HG03558 (cell line): ENCODE measurements at regions not wholly inside any gene's neighbourhood (a gene's known extent, or its start where the extent isn't known, plus 50 kb on each side); places are given as distances from the start of the nearest gene placed in this dataset.
A peak's percentile ranks its signal among the peaks of the same experiment; 100 is the strongest.

Source experiments
- ATAC-seq: cut with Tn5 transposase; IDR thresholded peaks from one replicate; pipeline ENCODE4 v1.9.1; 2021; ENCODE audit warnings: moderate number of reproducible peaks; ENCODE audit not compliant: unreplicated experiment; ENCODE audit errors: extremely low read depth

DNA sequence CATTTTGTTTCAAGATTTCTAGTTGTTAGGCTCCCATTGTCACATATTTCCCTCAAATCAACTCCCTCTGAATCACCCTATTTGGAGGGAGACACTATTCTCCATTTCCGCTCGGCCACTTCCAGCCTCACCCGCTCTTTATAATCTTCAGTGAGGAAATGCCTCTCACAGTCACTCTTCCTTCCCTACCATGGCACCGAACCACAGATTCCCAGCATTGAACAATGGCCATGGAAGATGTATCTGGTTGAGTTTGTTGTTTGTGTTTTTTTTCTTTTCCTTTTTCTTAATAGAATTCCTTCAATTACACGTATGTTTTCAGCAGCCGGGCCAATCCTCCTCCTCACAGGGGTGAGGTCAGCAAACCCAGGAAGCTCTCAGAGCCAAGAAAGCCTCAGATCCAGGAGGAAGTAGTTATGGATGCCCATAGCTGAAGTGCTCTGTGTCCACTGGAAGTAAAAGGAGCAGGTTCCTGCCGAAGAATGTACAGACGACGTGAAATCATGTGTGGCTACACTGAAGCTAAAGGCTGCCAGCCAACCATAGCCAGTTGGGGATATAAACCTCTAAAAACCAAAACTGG, 472.1 kb downstream of the FOXO1 start:
- no peak for ATAC-seq

DNA sequence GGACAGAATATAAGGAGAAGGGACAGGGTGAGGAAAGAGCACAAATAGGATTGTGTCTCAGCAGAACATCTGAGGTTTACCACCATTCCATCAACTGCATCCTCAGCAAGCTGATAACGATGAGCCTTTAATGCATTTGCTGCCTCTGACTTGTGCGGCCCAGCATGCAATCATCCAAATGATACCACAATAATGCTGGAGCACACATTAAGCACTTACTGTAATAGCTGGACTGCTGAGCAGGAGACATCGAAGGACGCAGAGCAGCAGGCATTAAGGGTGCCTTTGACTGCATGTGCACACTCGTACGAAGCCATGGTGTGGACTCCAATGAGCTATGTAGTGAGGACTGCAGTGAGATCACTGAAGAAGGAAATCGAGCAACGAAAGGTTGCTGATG, 469.4 kb downstream of the FOXO1 start:
- no peak for ATAC-seq

DNA sequence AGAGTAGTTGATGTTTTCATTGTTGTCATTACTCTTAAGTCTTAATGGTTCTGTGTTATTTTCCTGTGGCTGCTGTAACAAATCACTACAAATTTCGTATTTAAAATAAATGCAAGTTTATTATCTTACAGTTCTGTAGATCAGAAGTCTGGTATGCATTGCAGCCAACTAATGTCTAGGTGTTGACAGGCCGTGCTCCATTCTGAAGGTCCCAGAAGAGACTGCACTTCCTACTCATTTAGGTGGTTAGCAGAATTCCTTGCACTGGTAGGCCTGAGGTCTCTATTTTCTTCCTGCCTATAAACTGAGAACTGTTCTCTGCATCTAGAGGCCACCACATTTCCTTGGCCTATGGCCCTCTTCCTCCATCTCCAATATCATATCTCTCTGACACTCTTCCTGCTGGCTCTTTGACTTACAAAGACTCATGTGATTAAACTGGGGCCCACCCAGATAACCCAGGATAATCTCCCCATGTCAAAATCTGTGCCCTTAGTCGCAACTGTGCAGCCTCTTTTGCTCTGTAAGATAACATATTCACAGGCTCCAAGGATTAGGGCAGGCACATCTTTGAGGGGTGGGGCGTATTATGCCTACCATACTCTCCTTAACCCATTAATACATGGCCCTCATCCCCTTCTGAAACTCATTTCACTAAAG, 468.4 kb downstream of the FOXO1 start:
- ATAC-seq = no peak

DNA sequence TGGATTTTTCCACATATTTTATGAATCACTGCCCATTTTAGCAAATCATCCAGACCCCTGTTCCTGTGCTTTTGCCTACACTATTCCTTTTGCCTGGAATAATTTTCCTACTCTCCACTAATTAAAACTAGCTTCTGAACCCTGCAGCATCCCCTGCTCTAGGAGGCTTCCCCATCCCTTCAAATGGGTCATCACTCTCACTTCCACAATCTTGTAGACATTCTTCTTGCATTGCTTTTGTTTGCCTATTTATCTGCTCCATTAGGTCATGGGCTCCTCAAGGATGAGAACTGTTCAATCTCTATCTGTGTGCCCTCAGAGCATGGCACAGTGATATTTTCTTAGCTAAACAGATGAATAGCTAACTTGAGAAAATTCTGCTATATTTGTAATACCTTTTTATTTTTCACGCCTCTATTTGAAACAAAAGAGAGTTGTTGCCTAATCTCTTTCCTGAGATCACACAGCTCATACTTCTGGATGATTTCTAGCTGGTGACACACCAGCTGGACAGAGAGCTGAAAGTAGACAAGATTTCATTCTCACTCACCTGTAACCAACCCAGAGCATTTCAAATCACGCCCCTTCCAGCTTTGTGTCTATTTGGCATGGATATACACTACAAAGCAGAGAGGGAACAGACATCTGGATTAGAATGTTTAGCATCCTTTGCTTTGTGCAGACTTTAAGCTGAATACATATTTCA, 466.0 kb downstream of the FOXO1 start:
- no peak for ATAC-seq

DNA sequence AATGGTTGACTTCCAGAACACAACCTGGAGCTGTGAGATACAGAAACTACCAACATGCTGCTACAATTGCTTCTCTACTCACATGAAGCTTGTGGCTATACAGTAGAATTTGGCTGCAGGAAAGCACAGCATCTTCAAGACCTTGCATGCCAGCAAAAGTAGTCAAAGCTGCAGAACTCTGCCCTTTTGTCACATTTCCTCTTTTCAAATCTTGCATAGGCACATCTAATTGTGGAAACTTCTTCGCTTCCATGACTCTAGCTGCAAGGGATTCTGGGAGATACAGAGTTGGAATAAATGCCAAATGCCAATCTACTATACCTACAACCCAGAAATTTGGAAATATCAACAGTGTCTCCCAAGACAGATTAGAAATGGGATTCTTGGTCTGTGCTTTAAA, 462.2 kb downstream of the FOXO1 start:
- no peak for ATAC-seq

DNA sequence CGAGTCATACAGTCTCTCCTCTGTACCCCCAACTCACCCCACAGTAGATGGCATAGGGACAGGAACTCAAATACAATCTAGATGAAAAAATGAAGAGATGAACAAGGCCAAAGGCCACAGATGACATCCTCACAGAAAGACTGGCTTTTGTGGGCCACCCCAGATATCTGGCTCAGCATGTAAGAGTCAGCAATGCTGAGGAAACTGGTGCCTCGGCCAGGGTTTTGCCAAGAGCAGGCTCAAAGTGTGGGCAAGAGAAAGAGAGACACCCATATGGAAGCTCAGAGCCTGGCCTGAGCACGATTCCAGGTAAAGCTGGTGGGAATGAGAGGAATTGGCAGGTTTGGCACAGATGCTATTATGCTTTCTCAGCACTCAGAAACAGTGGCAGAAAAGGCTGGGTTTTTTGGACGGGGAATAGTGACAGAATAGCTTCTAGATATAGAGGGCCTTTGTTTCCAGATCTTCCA, 460.6 kb downstream of the FOXO1 start:
- ATAC-seq = no peak

DNA sequence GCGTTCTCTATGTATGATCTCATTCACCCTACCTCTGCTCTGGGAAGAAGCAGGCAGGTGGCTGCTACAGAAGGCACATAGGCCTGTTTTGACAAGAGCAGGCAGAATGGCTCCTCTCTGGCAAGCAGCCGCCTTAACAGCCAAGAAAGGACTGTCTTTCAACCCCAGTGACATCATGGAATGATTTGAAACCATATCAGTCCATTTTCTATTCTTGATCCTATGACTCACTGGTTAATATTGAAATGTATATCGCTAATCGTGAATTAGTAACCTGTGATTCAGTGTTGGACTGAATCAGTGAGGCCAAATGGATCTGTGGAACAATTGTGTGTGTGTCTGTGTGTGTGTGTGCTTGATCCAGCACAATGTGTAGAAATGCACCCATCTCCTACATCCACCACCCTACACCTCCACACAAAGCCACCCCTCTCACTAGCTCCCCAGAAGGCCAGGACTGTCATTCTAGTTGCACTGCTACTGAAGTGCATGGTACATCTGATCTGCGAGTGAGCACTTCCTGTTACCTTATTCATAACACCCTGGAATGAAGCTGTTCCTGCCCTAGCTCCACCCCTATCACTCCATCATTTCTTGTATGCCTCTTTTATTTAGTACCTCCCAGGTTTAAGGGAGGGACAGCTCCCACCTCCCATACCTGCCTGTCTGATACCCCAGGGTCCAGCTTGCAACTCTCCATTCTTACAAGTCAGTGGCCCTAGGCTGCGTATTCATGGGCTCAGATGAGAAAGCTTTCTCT, 460.0 kb downstream of the FOXO1 start:
- ATAC-seq = peak; percentile 26

DNA sequence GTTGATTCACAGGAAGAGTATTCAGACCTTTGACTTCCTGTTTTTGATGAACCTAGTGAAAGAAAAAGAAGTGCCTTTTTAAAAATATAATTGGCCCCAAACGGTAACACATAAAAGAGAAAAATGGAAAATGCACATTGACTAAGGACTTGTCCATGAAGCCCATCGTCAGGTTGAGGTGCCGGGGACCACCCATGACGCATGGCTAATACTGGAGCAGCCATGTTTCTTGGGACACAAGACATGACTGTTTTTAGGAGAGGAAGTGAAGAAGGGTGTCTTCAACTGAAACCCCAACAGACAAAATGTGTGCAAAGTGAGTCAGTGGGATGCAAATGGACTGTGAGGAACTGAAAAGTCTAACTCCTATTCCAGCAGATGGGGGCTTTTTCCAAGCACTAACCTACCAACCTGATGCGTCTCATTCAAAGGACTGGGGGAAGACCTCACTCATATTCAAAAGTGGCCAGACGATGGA, 459.4 kb downstream of the FOXO1 start:
- peak; percentile 38 for ATAC-seq

DNA sequence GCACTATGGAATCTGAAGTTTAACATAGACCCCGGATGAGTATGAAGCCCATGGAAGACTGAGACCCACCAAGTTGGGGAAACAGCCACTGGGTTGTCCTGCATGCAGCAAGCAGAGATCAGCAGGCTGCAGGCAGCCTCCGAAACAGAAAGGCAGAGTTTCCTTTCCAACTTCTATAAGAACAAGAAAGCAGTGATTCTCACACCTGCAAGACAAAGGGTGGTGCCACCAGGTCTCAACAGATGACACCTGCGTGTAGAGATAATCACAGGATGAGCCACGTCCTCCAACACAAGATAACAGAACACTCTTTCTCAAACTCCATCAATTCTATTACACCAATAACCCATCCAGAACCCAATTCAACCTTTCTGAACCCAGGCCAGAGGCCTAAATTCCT, 457.9 kb downstream of the FOXO1 start:
- no peak for ATAC-seq

DNA sequence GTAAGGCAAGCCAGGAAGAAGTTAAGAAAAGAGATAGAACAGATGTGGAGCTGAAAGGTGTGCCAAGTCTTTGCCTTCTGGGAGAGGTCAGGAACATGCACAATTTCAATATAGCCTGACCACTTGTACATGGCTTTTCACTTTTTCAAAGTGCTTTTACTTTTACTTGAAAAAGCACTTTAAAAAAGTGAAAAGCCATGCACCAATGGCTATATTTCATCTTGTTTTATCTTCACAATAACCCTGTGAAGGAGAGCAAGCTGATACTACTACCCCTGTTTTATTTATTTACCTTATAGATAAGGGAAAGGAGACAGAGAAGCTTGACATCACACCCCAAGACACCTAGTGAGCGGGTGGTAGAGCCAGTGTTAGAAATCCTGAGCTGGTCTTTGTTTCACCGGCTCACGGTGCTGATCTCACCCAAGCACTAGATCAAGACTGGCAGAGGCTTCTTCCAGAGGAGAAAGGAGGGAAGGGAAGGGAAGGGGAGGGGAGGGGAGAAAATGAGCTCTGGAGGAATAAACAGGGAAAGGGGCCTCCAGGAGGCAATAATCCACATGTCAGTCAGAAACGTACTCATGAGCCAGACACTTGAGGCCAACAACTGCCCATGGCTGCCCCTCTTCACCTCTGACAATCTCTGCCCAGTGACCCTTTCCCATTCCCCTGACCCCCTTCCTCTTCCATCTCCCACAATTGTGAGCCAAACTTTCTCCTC, 455.4 kb downstream of the FOXO1 start:
- no peak for ATAC-seq

DNA sequence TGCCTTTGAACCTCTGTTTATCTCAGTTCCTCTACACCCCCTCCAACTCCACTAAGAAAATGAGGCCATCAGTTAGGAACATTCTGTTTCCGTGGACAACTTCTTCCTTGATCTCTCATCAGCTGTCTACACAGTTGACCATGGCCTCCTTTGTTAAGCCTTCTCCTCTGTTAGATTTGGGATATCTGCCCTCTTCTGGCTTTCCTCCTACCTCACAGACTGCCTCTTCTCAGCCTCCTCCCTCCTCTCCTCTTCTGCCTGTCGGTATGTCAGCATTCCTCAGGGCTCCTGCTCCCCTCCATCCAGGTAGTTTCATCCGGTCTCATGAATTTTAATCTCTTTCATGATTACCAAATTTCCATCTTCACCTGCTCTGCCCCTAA, 454.9 kb downstream of the FOXO1 start:
- no peak for ATAC-seq

DNA sequence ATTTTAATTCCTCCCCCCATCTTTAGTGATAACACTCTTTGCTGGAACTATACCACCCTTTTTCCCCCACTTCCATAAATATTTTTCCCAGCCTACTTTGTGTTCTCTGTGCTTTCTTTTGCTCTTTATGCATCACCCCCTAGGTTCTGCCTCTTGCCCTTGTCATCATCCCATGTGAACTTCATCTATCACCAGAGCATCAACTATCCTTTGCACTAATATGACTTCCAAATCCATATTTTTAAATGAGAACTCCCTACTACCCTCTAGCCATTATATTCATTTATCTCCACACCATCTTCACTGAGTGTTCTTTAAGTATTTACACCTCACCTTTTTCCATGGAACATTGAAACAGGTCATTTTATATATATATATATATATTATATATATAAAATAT, 452.7 kb downstream of the FOXO1 start:
- ATAC-seq = no peak

DNA sequence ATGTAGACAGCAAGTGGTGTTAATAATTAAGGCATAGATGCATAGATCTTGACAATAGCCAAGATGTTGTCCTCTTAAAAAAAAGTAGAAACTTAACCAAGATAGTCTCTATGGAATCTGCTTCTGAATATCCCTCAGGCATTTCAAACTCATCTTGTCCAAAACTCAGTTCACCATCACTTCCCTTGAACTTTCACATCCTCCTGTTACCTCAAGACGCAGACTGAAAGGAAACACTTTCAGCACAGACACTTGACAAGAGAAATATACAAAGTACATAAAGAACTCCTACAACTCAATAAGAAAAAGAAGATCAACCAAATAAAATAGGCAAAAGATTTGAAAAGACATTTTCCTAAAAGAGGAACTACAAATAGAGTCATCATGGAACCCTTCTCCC, 451.1 kb downstream of the FOXO1 start:
- no peak for ATAC-seq

DNA sequence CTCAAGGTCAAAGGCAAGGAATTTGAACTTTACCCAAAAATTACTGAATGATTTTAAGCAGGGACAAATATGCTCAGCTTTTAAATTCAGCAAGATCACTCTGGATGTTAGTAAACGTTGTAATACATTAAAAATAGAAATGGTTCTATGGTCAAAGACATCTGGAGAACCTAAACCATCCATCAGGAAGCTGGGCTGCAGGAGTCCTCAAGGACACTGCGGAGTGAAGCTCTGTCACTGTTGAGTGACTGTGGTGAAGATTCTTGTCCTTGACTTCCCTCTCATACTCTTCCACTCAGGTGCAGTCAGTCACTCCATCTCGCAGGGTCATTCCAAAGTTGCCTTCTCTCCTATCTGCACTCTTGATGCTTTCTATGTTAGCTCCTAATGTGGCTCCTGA, 450.7 kb downstream of the FOXO1 start:
- no peak for ATAC-seq

DNA sequence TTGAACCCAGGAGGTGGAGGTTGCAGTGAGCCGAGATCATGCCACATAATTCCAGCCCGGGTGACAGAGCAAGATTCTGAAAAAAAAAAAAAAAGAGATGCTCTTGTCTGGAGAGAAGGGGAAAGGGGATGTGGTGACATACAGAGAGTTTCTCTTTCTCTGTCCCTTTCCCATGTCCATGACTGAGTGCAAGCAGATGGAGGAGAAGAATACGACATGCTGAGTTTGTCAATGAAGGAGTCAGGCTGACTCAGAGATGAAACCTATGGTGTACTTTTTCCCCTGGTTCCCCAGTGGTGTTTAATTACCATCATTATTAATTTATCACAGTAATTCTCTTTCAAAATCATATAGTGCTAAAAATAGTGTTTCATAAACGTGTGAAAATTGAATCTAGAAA, 448.8 kb downstream of the FOXO1 start:
- ATAC-seq = no peak

DNA sequence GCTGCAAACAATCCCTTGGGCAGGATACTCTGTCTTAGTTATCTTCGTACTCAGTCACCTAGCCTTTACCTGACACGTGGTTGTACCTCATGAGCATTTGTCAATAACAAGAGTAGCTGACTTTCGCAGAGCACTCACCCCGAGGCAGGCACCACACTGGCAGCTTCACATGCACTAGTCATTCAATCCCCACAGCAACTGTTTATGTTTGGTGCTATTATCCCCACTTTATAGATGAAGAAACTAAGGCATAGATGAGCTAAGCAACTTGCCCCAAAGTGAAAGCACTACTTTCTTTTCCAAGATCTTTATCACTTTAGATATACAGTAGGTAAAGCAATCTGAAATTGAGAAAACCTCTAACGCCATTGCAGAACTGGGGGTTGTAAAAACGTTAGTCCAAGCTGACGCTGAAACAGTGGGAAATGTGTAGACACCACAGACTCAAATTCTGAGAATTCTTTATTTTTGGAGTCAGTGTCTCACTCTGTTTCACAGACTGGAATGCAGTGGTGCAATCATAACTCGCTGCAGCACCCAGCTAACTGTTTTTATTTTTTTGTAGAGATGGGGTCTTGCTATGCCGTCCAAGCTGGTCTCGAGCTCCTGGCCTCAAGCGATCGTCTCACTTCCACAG, 446.0 kb downstream of the FOXO1 start:
- ATAC-seq = no peak

DNA sequence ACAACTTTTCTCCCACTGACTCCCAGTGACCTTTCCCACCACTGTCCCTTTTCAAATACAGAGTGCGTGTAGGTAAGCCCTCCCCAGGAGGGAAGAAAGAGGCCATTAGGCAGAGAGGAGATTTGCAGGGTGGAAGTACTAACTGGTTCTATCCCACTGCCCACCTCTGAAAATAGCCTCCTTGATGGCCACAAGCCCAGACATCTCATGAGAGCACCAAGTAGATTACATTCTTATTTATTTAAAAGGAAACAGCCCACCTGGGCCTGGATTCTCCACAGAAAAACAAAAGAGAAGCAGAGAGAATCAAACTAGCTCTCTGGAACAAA, 445.3 kb downstream of the FOXO1 start:
- no peak for ATAC-seq

DNA sequence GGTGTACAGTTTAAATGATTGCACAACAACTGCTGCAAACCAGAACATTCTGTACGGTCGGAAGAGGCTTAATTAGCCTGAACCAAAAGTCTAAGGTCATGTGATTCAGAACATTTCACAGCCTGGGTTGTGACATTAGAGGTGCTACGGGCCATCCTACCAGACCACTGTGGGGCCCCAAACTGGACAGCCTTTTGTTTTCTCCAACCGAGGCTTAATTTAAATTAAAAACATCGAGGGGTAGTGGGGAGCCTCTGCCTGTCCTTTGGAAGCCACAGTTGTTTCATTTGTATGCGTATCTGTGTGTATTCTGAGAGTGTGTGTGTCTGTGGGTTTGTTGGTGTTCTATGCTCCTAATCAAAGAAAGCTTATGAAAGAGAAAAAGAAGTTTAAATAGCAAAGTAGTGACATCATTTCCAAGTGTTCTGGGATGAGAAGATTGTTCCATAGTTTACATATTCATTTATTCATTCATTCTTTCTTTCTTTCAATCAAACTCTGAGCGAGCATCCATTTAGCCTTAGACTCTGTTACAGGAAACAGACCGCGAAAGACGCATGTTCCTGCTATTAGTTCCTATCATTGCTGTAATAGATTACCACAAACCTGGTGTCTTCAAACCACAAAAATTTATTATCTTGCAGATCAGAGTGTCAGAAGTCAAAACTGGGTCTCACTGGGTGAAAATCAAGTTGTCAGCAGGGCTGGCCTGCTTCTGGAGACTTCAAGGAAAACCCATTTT, 444.8 kb downstream of the FOXO1 start:
- ATAC-seq = no peak

DNA sequence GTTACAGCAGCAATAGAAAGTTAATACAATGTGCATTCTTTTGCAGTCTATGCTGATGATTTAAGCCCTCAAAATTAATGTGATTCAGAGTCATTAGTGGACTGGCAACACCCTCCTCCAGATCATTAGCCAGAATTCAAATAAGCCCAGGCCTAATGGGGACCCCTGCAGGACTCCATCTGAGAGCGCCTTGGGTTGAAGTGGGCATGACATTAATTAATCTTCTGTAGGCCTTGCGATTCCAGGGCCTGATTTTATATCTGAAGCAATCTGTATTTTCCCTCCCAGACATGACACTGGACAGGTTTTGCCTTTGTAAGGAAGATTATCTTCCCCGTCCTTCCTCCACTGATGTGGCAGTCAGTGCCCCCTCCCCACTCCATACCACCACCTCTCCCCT, 442.9 kb downstream of the FOXO1 start:
- no peak for ATAC-seq
